H1 (cell line): ENCODE measurements at regions not wholly inside any gene's neighbourhood (a gene's known extent, or its start where the extent isn't known, plus 50 kb on each side); places are given as distances from the start of the nearest gene placed in this dataset.

Experiments
- CTCF ChIA-PET: fragments of 300-600 bp; sonication (Branson Sonifier 250); formaldehyde crosslinking; loops from one replicate; lab custom pipeline; 2021; ENCODE audit not compliant: partially characterized antibody; lab: Charles Lee
- POLR2A ChIA-PET: fragments of 300-600 bp; sonication (Branson Sonifier 250); formaldehyde crosslinking; loops from one replicate; lab custom pipeline; 2021; ENCODE audit warnings: inconsistent platforms; ENCODE audit not compliant: partially characterized antibody; lab: Charles Lee
- DNase-seq, 2 experiments: peaks; one replicate each; pipeline versions ENCODE4 v3.0.0 to v3.0.0-alpha.2; 2010 to 2022; ENCODE audit warnings: low spot score in 2 of 2, low read depth in 1 of 2, mixed read lengths in 1 of 2
- FAIRE-seq: peaks from 2 replicates; lab custom pipeline; 2011; peaks lifted over from hg19 to GRCh38; lab: Jason Lieb, UNC
- H2AFZ ChIP-seq: 2 replicates; pipeline ENCODE4 v1.8.1; 2012; ENCODE audit warnings: low read length, inconsistent platforms
- H2AK5ac ChIP-seq: 2 replicates; pipeline ENCODE4 v1.6.1; 2013; ENCODE audit warnings: low read depth, low read length
- H2BK120ac ChIP-seq: replicated peaks from 2 replicates; pipeline ENCODE3; 2013; ENCODE audit warnings: low read depth, low read length, inconsistent platforms
- H2BK12ac ChIP-seq: 2 replicates; pipeline ENCODE4 v1.6.1; 2013; ENCODE audit warnings: low read depth, low read length
- H2BK15ac ChIP-seq: 2 replicates; pipeline ENCODE4 v1.6.1; 2013; ENCODE audit warnings: low read length
- H2BK20ac ChIP-seq: 2 replicates; pipeline ENCODE4 v1.6.1; 2013; ENCODE audit warnings: low read length
- H2BK5ac ChIP-seq: 2 replicates; pipeline ENCODE4 v1.6.1; 2013; ENCODE audit warnings: low read depth, low read length
- H3K14ac ChIP-seq: 2 replicates; pipeline ENCODE4 v1.6.1; 2013; ENCODE audit warnings: inconsistent platforms; ENCODE audit not compliant: insufficient read length
- H3K18ac ChIP-seq: 2 replicates; pipeline ENCODE4 v1.6.1; 2013; ENCODE audit warnings: low read length; ENCODE audit errors: extremely low read depth
- H3K23ac ChIP-seq: 2 replicates; pipeline ENCODE4 v1.6.1; 2013; ENCODE audit warnings: inconsistent platforms; ENCODE audit not compliant: insufficient read length
- H3K23me2 ChIP-seq: 2 replicates; pipeline ENCODE4 v1.6.1; 2013; ENCODE audit warnings: low read depth, low read length
- H3K27ac ChIP-seq: 2 replicates; pipeline ENCODE4 v1.6.1; 2011; ENCODE audit warnings: low read depth, low read length, inconsistent platforms
- H3K27me3 ChIP-seq, 4 experiments: replicated peaks in 1 of 4; 1 replicate in 1 of 4; 2 replicates in 3 of 4; pipeline versions ENCODE4 v1.6.1 to v1.8.1; 2011 to 2013; ENCODE audit warnings: low read length in 3 of 4, mild to moderate bottlenecking in 3 of 4, inconsistent platforms in 2 of 4, mixed read lengths in 2 of 4, moderate library complexity in 1 of 4; ENCODE audit not compliant: control insufficient read depth in 3 of 4, insufficient read depth in 3 of 4; ENCODE audit errors: extremely low read depth in 1 of 4
- H3K36me3 ChIP-seq, 4 experiments: 2 replicates each; pipeline versions ENCODE4 v1.6.1 to v1.8.1; 2011 to 2013; ENCODE audit warnings: mild to moderate bottlenecking in 4 of 4, low read length in 3 of 4, moderate library complexity in 2 of 4, control low read depth in 1 of 4, inconsistent platforms in 1 of 4; ENCODE audit not compliant: insufficient read depth in 4 of 4, control insufficient read depth in 2 of 4
- H3K4ac ChIP-seq: replicated peaks from 2 replicates; pipeline ENCODE3; 2013; ENCODE audit warnings: low read length, low read depth, mixed read lengths, inconsistent platforms; ENCODE audit not compliant: insufficient read length
- H3K4me1 ChIP-seq, 4 experiments: replicated peaks in 1 of 4; 1 replicate in 1 of 4; 2 replicates in 3 of 4; pipeline versions ENCODE4 v1.6.1 to v1.8.1; 2011 to 2013; ENCODE audit warnings: low read length in 3 of 4, inconsistent platforms in 2 of 4, mixed read lengths in 1 of 4; ENCODE audit not compliant: insufficient read depth in 4 of 4, control insufficient read depth in 3 of 4
- H3K4me2 ChIP-seq, 2 experiments: 2 replicates each; pipeline versions ENCODE4 v1.6.1 to v1.8.1; 2011 to 2013; ENCODE audit warnings: low read depth in 2 of 2, low read length in 2 of 2, control low read depth in 1 of 2, inconsistent platforms in 1 of 2, mild to moderate bottlenecking in 1 of 2; ENCODE audit not compliant: insufficient read depth in 1 of 2
- H3K4me3 ChIP-seq, 4 experiments: fragments of 200-600, 300-600 bp in 1 of 4; sonication (generic), shearing (Covaris generic), sonication (Bioruptor Twin) in 1 of 4; 2 replicates each; pipeline versions ENCODE4 v1.5.1 to v1.8.1; 2011 to 2016; ENCODE audit warnings: low read length in 4 of 4, low read depth in 3 of 4, control low read depth in 2 of 4, inconsistent platforms in 2 of 4, mild to moderate bottlenecking in 2 of 4, mixed read lengths in 1 of 4, moderate library complexity in 1 of 4; ENCODE audit not compliant: insufficient read depth in 2 of 4; ENCODE audit errors: extremely low read depth in 1 of 4
- H3K56ac ChIP-seq: replicated peaks from 2 replicates; pipeline ENCODE3; 2013; ENCODE audit warnings: low read depth, mild to moderate bottlenecking, mixed read lengths, low read length, inconsistent platforms; ENCODE audit not compliant: insufficient read length
- H3K79me1 ChIP-seq: 2 replicates; pipeline ENCODE4 v1.6.1; 2013; ENCODE audit warnings: low read depth, low read length, control low read depth
- H3K79me2 ChIP-seq, 2 experiments: 2 replicates each; pipeline versions ENCODE4 v1.6.1 to v1.8.1; 2012 to 2013; ENCODE audit warnings: low read length in 2 of 2, mild to moderate bottlenecking in 2 of 2, inconsistent platforms in 1 of 2; ENCODE audit not compliant: insufficient read depth in 2 of 2, control insufficient read depth in 1 of 2
- H3K9ac ChIP-seq, 4 experiments: replicated peaks in 1 of 4; 1 replicate in 1 of 4; 2 replicates in 3 of 4; pipeline versions ENCODE4 v1.6.1 to v1.8.1; 2011 to 2013; ENCODE audit warnings: low read depth in 3 of 4, low read length in 3 of 4, control low read depth in 2 of 4, mild to moderate bottlenecking in 2 of 4, moderate library complexity in 2 of 4, inconsistent platforms in 1 of 4; ENCODE audit errors: extremely low read depth in 1 of 4
- H3K9me3 ChIP-seq, 2 experiments: 2 replicates each; pipeline versions ENCODE4 v1.6.1 to v1.8.1; 2012 to 2013; ENCODE audit warnings: mild to moderate bottlenecking in 2 of 2, moderate library complexity in 2 of 2, control low read depth in 1 of 2, inconsistent platforms in 1 of 2, low read depth in 1 of 2, low read length in 1 of 2, mixed read lengths in 1 of 2; ENCODE audit not compliant: insufficient read depth in 2 of 2
- H4K20me1 ChIP-seq, 2 experiments: replicated peaks in 1 of 2; 2 replicates each; pipeline versions ENCODE3 to v1.8.1; 2011 to 2013; ENCODE audit warnings: inconsistent platforms in 2 of 2, low read length in 2 of 2, mild to moderate bottlenecking in 1 of 2; ENCODE audit not compliant: insufficient read depth in 2 of 2, control insufficient read depth in 1 of 2
- H4K5ac ChIP-seq: 2 replicates; pipeline ENCODE4 v1.6.1; 2013; ENCODE audit warnings: low read length, low read depth, mixed read lengths, inconsistent platforms; ENCODE audit not compliant: insufficient read length
- H4K8ac ChIP-seq: 2 replicates; pipeline ENCODE4 v1.8.0; 2013; ENCODE audit warnings: mild to moderate bottlenecking, moderate library complexity, low read length, inconsistent platforms; ENCODE audit not compliant: insufficient read depth; ENCODE audit errors: extremely low read depth
- H4K91ac ChIP-seq: replicated peaks from 2 replicates; pipeline ENCODE3; 2013; ENCODE audit warnings: low read length, mixed read lengths, inconsistent platforms; ENCODE audit not compliant: insufficient read length
- PHF8 ChIP-seq: fragments of 200-600 bp; sonication (generic); conservative IDR thresholded peaks from 2 replicates; pipeline ENCODE4 v1.7.1; 2012; ENCODE audit warnings: low read depth, mild to moderate bottlenecking, inconsistent platforms, low read length, moderate library complexity
- WGBS, 2 experiments: shearing (Covaris generic) in 1 of 2; methylation state at CpG; one replicate each; pipeline versions ENCODE4 v1.1.6 to v1.1.7; 2013 to 2015; ENCODE audit warnings: low lambda C conversion rate in 2 of 2, mixed read lengths in 2 of 2, inconsistent platforms in 1 of 2, low coverage in 1 of 2, missing lambda C conversion rate in 1 of 2; ENCODE audit not compliant: insufficient replicate concordance in 2 of 2, insufficient coverage in 1 of 2, insufficient read length in 1 of 2; ENCODE audit errors: extremely low coverage in 1 of 2, missing lambda C conversion rate in 1 of 2; 5-methylcytosine and 5-hydroxymethylcytosine counted together

DNA sequence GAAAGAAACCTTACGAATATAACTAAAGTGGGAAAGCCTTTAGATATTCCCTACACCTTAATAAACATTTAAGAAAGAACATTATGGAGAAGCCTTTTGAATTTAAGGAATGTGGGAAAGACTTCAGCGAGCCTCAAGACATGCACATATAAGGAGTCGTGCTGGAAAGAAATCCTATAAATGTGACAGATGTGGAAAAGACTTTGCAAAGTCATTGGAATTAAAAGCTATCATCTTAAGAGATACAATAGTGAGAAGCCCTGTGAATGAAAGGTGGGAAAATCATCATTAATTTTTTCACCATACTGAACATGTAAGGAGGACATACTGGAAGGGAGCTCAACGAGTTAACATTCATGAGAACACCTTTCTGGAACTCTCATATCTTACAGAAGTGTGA is 650.5 kb upstream of the DEFB115 start:
- H4K20me1 ChIP-seq: no peaks in the 10 kb centered on the region
- H2AK5ac ChIP-seq: no peak overlapping the region
- H2BK12ac ChIP-seq: no peak overlapping the region
- no peak overlapping the region for H3K9ac ChIP-seq
- H4K8ac ChIP-seq: no peak overlapping the region
- no peak overlapping the region for H2BK20ac ChIP-seq
- H3K4ac ChIP-seq: no peak overlapping the region
- no peak overlapping the region for H3K4me2 ChIP-seq
- no peak overlapping the region for H2BK15ac ChIP-seq
- no peak overlapping the region for H4K91ac ChIP-seq
- no peaks in the 10 kb centered on the region for H3K36me3 ChIP-seq
- H3K18ac ChIP-seq: no peak overlapping the region
- ChIA-PET POLR2A (no interaction called here), CTCF (no interaction called here)
- H3K9me3 ChIP-seq: peaks cover 70 to 94% of the 10 kb centered on the region in 2 experiments
- no peak overlapping the region for H3K14ac ChIP-seq
- no peak overlapping the region for H3K56ac ChIP-seq
- DNase-seq (no peak), FAIRE-seq (no peak)
- no peak overlapping the region for H2BK120ac ChIP-seq
- H2AFZ ChIP-seq: no peak overlapping the region
- H2BK5ac ChIP-seq: no peak overlapping the region
- TF ChIP-seq PHF8: no peak
- no peak overlapping the region for H3K4me3 ChIP-seq
- H3K4me1 ChIP-seq: no peaks in the 10 kb centered on the region
- WGBS, 2 experiments: 59% methylated on average over 4 of the region's 4 CpGs; no CpG with 5 or more reads in 1 of the 2 experiments
- no peaks in the 10 kb centered on the region for H3K79me1 ChIP-seq
- H3K27ac ChIP-seq: no peak overlapping the region
- H3K23ac ChIP-seq: no peak overlapping the region
- H3K23me2 ChIP-seq: peaks cover 2% of the 10 kb centered on the region; the same call in 1 of the 2 replicates
- no peaks in the 10 kb centered on the region for H3K27me3 ChIP-seq
- H4K5ac ChIP-seq: no peak overlapping the region
- no peaks in the 10 kb centered on the region for H3K79me2 ChIP-seq
